ENCODE measurements at regions not wholly inside any gene's neighbourhood (a gene's known extent, or its start where the extent isn't known, plus 50 kb on each side); places are given as distances from the start of the nearest gene placed in this dataset.

DNA sequence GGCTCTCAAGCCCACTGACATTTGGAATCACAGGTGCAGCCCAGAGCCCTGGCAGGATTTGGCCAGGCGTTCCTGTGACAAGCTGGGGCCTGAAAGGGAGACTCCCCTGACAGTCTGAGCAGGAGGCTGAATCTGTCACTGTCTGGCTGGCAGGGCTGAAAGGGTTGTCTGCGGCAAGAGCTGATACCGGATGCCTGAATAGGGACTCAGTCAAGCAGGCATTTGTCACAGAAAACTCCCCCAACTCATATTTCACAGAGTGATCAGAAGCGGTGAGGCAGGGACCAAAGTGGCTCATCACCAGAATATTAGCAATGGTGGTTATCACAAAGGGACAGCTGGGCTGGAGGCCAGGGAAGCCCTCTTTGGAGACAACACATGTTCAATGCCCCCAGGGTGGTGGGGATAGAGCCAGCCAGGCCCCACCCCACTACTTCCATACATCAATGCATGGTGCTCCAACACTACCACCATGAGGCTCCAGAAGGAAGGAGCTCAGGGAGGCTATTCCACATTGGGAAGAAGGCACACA is 295.5 kb downstream of the DTWD2 start (continued):
- TF ChIP-seq ARID4B (CRISPR knock-in tag; IDR thresholded peaks at IDR 0.05; ENCODE audit: borderline replicate concordance), result no peak
- TF ChIP-seq ATF6 (CRISPR knock-in tag; IDR thresholded peaks at IDR 0.05), result no peak

DNA sequence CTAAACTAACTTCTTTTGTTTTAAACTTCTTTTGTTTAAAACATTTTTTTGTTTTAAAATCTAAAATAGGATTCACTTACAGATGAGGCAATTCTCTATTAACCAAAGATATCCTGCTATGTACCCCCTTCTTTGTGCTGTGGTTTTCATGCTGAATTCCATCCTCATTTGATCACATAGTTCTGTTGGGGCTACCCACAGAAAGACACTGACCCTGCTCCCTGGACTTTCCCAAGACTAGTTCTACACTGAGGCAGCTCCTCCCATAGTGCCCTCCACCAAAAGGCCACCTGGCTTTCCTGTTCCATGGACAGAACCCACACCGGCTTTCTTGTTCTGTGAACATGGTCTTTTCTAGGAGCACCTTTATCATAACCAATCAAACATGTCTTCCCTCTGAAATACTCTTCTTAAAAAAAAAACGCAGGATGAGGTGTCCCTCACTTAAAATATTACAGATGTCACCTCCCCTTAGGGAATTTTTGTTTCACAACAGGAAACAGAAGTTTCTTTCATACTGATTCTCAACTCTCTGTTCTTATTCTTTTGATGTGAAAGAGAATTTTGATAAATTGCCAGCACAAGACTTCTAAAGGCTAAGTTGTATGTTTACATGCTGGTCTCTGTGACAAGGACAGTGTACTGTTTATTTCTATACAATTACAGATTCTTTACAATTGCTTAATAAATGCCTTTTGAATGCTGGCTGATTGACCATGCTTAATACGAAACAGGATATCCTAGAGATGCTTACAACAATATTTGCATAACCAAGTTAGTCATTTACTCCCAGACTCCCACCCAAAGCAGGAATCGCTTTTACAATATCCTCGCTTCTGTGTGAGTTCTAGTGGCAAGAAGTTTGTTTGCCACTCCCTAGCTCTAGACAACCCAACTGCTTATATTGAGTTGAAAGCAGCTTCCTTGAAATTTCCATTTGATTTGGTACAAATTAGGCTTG is 300.4 kb downstream of the DTWD2 start:
- Mint-ChIP-seq H3K27me3 (ENCODE audit: low read depth) (no peaks in the 10 kb centered on the region; the same call in 1 of the 2 replicates), H3K4me1 (0 out of 2 replicates have a peak, but pooled peaks cover 3% of the 10 kb centered on the region), H3K36me3 (no peaks in the 10 kb centered on the region), H3K4me3 (no peak overlapping the region), H3K9me3 (no peaks in the 10 kb centered on the region), H3K27ac (no peak overlapping the region)
- ChIA-PET POLR2A (interaction anchor here (0.6 kb wide), 1 partner anchor 528 kb away, joined by 3 read pairs; no protein-coding TSS in a partner anchor), CTCF (no interaction called here)
- DNase-seq (ENCODE audit: low spot score) (no peak), ATAC-seq (no peak)
- TF ChIP-seq FOXJ3 (CRISPR knock-in tag; IDR thresholded peaks at IDR 0.05; ENCODE audit: borderline replicate concordance), result no peak
- no peak for TF ChIP-seq E2F5 (CRISPR knock-in tag; IDR thresholded peaks at IDR 0.05)
- no peak for TF ChIP-seq ZBTB21 (CRISPR knock-in tag; IDR thresholded peaks at IDR 0.05; ENCODE audit: borderline replicate concordance)
- no peak for TF ChIP-seq TEAD1 (CRISPR knock-in tag; IDR thresholded peaks at IDR 0.05)
- no peak for TF ChIP-seq ATF3 (CRISPR knock-in tag; conservative IDR thresholded peaks at IDR 0.05)
- TF ChIP-seq TP53 (CRISPR knock-in tag; IDR thresholded peaks at IDR 0.05), result no peak
- TF ChIP-seq SOX15 (CRISPR knock-in tag; IDR thresholded peaks at IDR 0.05), result no peak
- TF ChIP-seq, protein P1, sequence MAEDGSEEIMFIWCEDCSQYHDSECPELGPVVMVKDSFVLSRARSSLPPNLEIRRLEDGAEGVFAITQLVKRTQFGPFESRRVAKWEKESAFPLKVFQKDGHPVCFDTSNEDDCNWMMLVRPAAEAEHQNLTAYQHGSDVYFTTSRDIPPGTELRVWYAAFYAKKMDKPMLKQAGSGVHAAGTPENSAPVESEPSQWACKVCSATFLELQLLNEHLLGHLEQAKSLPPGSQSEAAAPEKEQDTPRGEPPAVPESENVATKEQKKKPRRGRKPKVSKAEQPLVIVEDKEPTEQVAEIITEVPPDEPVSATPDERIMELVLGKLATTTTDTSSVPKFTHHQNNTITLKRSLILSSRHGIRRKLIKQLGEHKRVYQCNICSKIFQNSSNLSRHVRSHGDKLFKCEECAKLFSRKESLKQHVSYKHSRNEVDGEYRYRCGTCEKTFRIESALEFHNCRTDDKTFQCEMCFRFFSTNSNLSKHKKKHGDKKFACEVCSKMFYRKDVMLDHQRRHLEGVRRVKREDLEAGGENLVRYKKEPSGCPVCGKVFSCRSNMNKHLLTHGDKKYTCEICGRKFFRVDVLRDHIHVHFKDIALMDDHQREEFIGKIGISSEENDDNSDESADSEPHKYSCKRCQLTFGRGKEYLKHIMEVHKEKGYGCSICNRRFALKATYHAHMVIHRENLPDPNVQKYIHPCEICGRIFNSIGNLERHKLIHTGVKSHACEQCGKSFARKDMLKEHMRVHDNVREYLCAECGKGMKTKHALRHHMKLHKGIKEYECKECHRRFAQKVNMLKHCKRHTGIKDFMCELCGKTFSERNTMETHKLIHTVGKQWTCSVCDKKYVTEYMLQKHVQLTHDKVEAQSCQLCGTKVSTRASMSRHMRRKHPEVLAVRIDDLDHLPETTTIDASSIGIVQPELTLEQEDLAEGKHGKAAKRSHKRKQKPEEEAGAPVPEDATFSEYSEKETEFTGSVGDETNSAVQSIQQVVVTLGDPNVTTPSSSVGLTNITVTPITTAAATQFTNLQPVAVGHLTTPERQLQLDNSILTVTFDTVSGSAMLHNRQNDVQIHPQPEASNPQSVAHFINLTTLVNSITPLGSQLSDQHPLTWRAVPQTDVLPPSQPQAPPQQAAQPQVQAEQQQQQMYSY (CRISPR knock-in tag; IDR thresholded peaks at IDR 0.05), result no peak
- TF ChIP-seq MLX (CRISPR knock-in tag; IDR thresholded peaks at IDR 0.05), result no peak
- TF ChIP-seq ZNF532 (CRISPR knock-in tag; IDR thresholded peaks at IDR 0.05; ENCODE audit: borderline replicate concordance), result no peak
- TF ChIP-seq HMGA2 (CRISPR knock-in tag; IDR thresholded peaks at IDR 0.05), result no peak
- TF ChIP-seq FOXP4 (CRISPR knock-in tag; IDR thresholded peaks at IDR 0.05), result no peak
